Esophagus squamous epithelium (tissue), 5 donors: ENCODE measurements at regions not wholly inside any gene's neighbourhood (a gene's known extent, or its start where the extent isn't known, plus 50 kb on each side); places are given as distances from the start of the nearest gene placed in this dataset.

Experiments used
- DNase-seq: peaks from one replicate; lab custom pipeline; 2025; lab: John Stamatoyannopoulos, UW
- H3K27ac ChIP-seq, 4 donors: fragments of 200-600 bp; sonication (generic); one replicate each; pipeline ENCODE4 v1.5.1; 2016 to 2019; ENCODE audit warnings: mild to moderate bottlenecking in 1 of 4
- H3K27me3 ChIP-seq, 4 donors: fragments of 200-600 bp; sonication (generic); 1 replicate in 3 of 4; 2 replicates in 1 of 4; pipeline versions ENCODE4 v1.5.1 to v1.6.0; 2017 to 2021; ENCODE audit warnings: antibody characterized with exemption in 1 of 4
- H3K36me3 ChIP-seq, 3 donors: fragments of 200-600 bp; sonication (generic); one replicate each; pipeline ENCODE4 v1.5.1; 2016 to 2019
- H3K4me1 ChIP-seq, 3 donors: fragments of 200-600 bp; sonication (generic); one replicate each; pipeline ENCODE4 v1.5.1; 2017 to 2019
- H3K4me3 ChIP-seq, 4 donors: fragments of 200-600 bp; sonication (generic); 1 replicate in 3 of 4; 2 replicates in 1 of 4; pipeline ENCODE4 v1.5.1; 2016 to 2019; ENCODE audit warnings: mild to moderate bottlenecking in 2 of 4, moderate library complexity in 1 of 4
- H3K9me3 ChIP-seq, 3 donors: fragments of 200-600 bp; sonication (generic); one replicate each; pipeline ENCODE4 v1.5.1; 2016 to 2019
- CTCF ChIP-seq, 6 experiments: fragments of 450-650 bp in 4 of 6; fragments of 200-600 bp in 2 of 6; sonication (generic) in 2 of 6; IDR thresholded peaks; one replicate each; pipeline ENCODE4 v1.5.1; 2016 to 2019; ENCODE audit warnings: antibody characterized with exemption in 6 of 6, mild to moderate bottlenecking in 4 of 6, moderate library complexity in 4 of 6
- POLR2A ChIP-seq, 4 donors: fragments of 450-650 bp; IDR thresholded peaks; one replicate each; pipeline ENCODE4 v1.6.1; 2017; ENCODE audit warnings: antibody characterized with exemption in 4 of 4, mild to moderate bottlenecking in 4 of 4, moderate library complexity in 3 of 4
- WGBS, 2 donors: methylation state at CpG; one replicate each; pipeline ENCODE4 v1.1.5; 2018; 5-methylcytosine and 5-hydroxymethylcytosine counted together
- intact Hi-C: fragments of 100-400 bp; cut with DNase I; formaldehyde crosslinking; loops from one replicate; pipeline ENCODE4 v1.15.0; 2022
- donor health status: DM: yes; HTN: yes; CAD: no.

- H3K27me3 ChIP-seq, result peaks cover 0 to 4% (median 0%) of the 10 kb centered on the region in 4 donors
- no peak overlapping the region for H3K4me3 ChIP-seq
- H3K36me3 ChIP-seq, result no peaks in the 10 kb centered on the region
- 50 to 54% methylated on average over 1 of the region's 1 CpG for WGBS, 2 donors
- TF ChIP-seq CTCF (IDR thresholded peaks at IDR 0.05) (no peak), POLR2A (IDR thresholded peaks at IDR 0.05) (no peak)
- peaks cover 0 to 2% (median 0%) of the 10 kb centered on the region in 3 donors for H3K9me3 ChIP-seq
- H3K27ac ChIP-seq, result no peak overlapping the region
- intact Hi-C loops, result no loop called here
- no peaks in the 10 kb centered on the region for H3K4me1 ChIP-seq
- DNase-seq, result no peak
These were observed 56.2 kb upstream of the TNPO1 start for GRCh38 chr5:72760259-72760658.

GRCh38 chr5:72752909-72753308, 63.6 kb upstream of the TNPO1 start:
- TF ChIP-seq POLR2A (IDR thresholded peaks at IDR 0.05), result no peak
- no peak for TF ChIP-seq CTCF (IDR thresholded peaks at IDR 0.05)
- 88 to 89% methylated on average over 1 of the region's 1 CpG for WGBS, 2 donors
- no peak overlapping the region for H3K4me3 ChIP-seq
- no peak for DNase-seq
- no peaks in the 10 kb centered on the region for H3K36me3 ChIP-seq
- no peaks in the 10 kb centered on the region for H3K9me3 ChIP-seq
- no peaks in the 10 kb centered on the region for H3K27me3 ChIP-seq
- no peak overlapping the region for H3K27ac ChIP-seq
- no peaks in the 10 kb centered on the region for H3K4me1 ChIP-seq
- intact Hi-C loops, result no loop called here

GRCh38 chr5:72749362-72749997, 67.0 kb upstream of the TNPO1 start:
- no peaks in the 10 kb centered on the region for H3K36me3 ChIP-seq
- no peaks in the 10 kb centered on the region for H3K4me1 ChIP-seq
- no peaks in the 10 kb centered on the region for H3K9me3 ChIP-seq
- intact Hi-C loops, result no loop called here
- no peak for DNase-seq
- no peak for TF ChIP-seq CTCF (IDR thresholded peaks at IDR 0.05)
- TF ChIP-seq POLR2A (IDR thresholded peaks at IDR 0.05), result no peak
- H3K4me3 ChIP-seq, result no peak overlapping the region
- H3K27ac ChIP-seq, result no peak overlapping the region
- WGBS, 2 donors, result 60 to 94% methylated on average over 3 of the region's 12 CpGs
- H3K27me3 ChIP-seq, result no peaks in the 10 kb centered on the region

GRCh38 chr5:72747826-72748225, 68.6 kb upstream of the TNPO1 start:
- H3K27me3 ChIP-seq, result no peaks in the 10 kb centered on the region
- TF ChIP-seq CTCF (IDR thresholded peaks at IDR 0.05) (no peak), POLR2A (IDR thresholded peaks at IDR 0.05) (no peak)
- no peaks in the 10 kb centered on the region for H3K9me3 ChIP-seq
- 84 to 91% methylated on average over 1 of the region's 1 CpG for WGBS, 2 donors
- no peaks in the 10 kb centered on the region for H3K36me3 ChIP-seq
- H3K4me3 ChIP-seq, result no peak overlapping the region
- DNase-seq, result no peak
- no peaks in the 10 kb centered on the region for H3K4me1 ChIP-seq
- H3K27ac ChIP-seq, result no peak overlapping the region
- intact Hi-C loops, result no loop called here

GRCh38 chr5:72746736-72747135, 69.7 kb upstream of the TNPO1 start:
- Histone ChIP-seq H3K4me3 (no peak overlapping the region), H3K4me1 (no peaks in the 10 kb centered on the region), H3K27me3 (no peaks in the 10 kb centered on the region), H3K36me3 (no peaks in the 10 kb centered on the region), H3K9me3 (no peaks in the 10 kb centered on the region), H3K27ac (no peak overlapping the region)
- WGBS, 2 donors, result 92 to 93% methylated on average over 5 of the region's 5 CpGs
- TF ChIP-seq POLR2A (IDR thresholded peaks at IDR 0.05) (no peak), CTCF (IDR thresholded peaks at IDR 0.05) (no peak)
- intact Hi-C loops, result no loop called here
- no peak for DNase-seq
